Amniotic epithelial cell (primary cell): ENCODE measurements at regions not wholly inside any gene's neighbourhood (a gene's known extent, or its start where the extent isn't known, plus 50 kb on each side); places are given as distances from the start of the nearest gene placed in this dataset.
"Not testable (repeated sequence)": the region's sequence is repeated elsewhere in the genome, so short reads cannot be mapped to it uniquely, and the experiment has no call there.

ENCODE experiments used
- DNase-seq: peaks from one replicate; pipeline ENCODE4 v3.0.0-alpha.2; 2010; ENCODE audit warnings: low read depth

- no peak for DNase-seq
Observed at GRCh38 chrX:19172741-19173140, 50.5 kb upstream of the ADGRG2 start.

GRCh38 chrX:19174401-19175025 lies 52.2 kb upstream of the ADGRG2 start:
- DNase-seq: no peak

GRCh38 chrX:19176901-19177630 lies 54.8 kb upstream of the ADGRG2 start:
- DNase-seq: no peak

GRCh38 chrX:19177721-19178120 lies 55.5 kb upstream of the ADGRG2 start:
- no peak for DNase-seq

GRCh38 chrX:19178402-19178801 lies 56.1 kb upstream of the ADGRG2 start:
- DNase-seq: no peak

GRCh38 chrX:19179389-19179788 lies 57.1 kb upstream of the ADGRG2 start:
- DNase-seq: no peak

GRCh38 chrX:19181345-19181744 lies 59.1 kb upstream of the ADGRG2 start:
- DNase-seq: no peak

- no peak for DNase-seq
Observed at GRCh38 chrX:19182785-19183184, 60.5 kb upstream of the ADGRG2 start.

- no peak for DNase-seq
Observed at GRCh38 chrX:19183761-19184477, 61.7 kb upstream of the ADGRG2 start.

GRCh38 chrX:19188566-19188965 lies 66.3 kb upstream of the ADGRG2 start:
- DNase-seq: no peak

GRCh38 chrX:19190902-19191301 lies 68.6 kb upstream of the ADGRG2 start:
- DNase-seq: no peak

GRCh38 chrX:19193565-19193964 lies 71.3 kb upstream of the ADGRG2 start:
- DNase-seq: no peak

- no peak for DNase-seq
Observed at GRCh38 chrX:19194285-19195242, 72.3 kb upstream of the ADGRG2 start.

GRCh38 chrX:19195243-19195610 lies 73.0 kb upstream of the ADGRG2 start:
- no peak for DNase-seq

GRCh38 chrX:19198473-19198872 lies 76.2 kb upstream of the ADGRG2 start:
- no peak for DNase-seq

GRCh38 chrX:19202171-19202570 lies 79.9 kb upstream of the ADGRG2 start:
- no peak for DNase-seq

GRCh38 chrX:19204636-19205035 lies 82.4 kb upstream of the ADGRG2 start:
- no peak for DNase-seq

GRCh38 chrX:19212037-19212436 lies 89.8 kb upstream of the ADGRG2 start:
- DNase-seq: no peak

- DNase-seq: no peak
Observed at GRCh38 chrX:19213610-19214152, 91.4 kb upstream of the ADGRG2 start.

GRCh38 chrX:19214311-19214710 lies 92.0 kb upstream of the ADGRG2 start:
- DNase-seq: no peak

GRCh38 chrX:19225909-19226308 lies 103.6 kb upstream of the ADGRG2 start:
- no peak for DNase-seq

- not testable (repeated sequence) for DNase-seq
Observed at GRCh38 chrX:19229896-19230295, 107.6 kb upstream of the ADGRG2 start.
